Raji (cell line): ENCODE measurements at regions not wholly inside any gene's neighbourhood (a gene's known extent, or its start where the extent isn't known, plus 50 kb on each side); places are given as distances from the start of the nearest gene placed in this dataset.

ENCODE experiments used
- POLR2A ChIP-seq: IDR thresholded peaks from 2 replicates; pipeline ENCODE4 v1.6.1; 2011; ENCODE audit warnings: low read depth, low read length, control low read depth; ENCODE audit not compliant: insufficient read depth

DNA sequence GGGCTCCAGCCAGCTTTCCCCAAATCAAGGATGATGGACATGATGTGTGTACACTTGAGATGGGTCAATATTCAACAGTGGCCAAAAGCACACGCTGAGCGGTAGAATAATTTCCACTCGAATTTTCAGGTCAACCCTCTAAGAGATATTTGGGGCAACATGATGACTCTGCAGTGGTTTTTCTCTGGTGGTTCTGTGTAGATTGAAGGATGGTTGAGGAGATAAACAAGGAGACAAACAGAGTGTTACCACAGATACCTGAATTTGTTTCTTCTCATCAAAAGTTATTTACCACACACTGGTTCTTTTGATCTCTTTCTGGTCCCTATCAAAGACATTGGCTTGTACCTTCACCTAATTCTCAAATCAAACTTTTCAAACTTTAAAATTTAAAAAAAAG, 242.0 kb downstream of the ETS1 start:
- TF ChIP-seq POLR2A = no peak

GRCh38 chr11:128343870-128344269, 243.5 kb downstream of the ETS1 start:
- no peak for TF ChIP-seq POLR2A

DNA sequence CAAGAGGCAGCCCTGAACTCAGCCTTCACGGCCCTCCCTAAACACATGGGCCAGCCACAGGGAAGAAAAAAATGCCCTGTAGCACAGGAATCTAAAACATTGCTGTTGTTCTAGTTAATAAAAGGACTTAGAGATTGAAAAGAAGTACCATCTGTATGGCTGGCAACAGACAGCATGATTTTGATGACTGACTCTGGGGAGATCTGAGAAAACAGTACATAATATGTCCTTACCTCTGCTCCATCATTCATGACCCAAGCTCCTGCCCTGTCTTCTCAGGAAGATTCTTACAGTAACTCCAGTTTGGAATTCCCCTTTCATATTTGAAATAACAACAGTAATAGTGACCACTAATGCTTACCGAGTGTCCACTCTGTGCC, 244.2 kb downstream of the ETS1 start:
- no peak for TF ChIP-seq POLR2A

DNA sequence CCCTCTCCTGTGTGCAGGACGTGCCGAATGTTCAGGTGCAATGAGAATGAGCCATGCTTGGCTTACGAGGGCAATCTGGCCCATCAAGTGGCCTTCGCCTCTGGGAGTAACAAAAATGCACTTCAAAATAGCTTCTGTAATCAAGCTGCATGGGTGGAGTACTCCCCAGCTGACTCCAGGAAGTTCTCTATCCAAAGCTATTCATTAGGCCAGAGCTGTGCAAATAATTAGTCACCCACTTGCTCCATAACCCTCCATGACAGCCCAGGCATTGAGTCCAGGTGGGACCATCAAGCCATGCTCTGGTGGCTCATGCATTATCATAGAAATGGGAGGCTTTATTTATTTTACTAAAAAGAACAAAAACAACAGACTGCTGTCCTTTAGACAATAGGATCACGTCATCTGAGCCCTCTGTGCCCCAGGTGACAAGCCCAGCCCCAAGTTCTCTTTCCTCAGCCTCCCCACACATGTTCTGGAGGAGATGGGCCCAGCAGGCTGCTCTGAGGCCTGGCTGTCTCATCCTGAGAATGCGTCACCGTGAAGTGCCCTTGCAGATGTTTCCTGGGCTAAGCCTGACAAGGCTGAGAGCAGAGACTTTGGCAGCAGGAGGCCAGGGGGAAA, 244.7 kb downstream of the ETS1 start:
- no peak for TF ChIP-seq POLR2A

- no peak for TF ChIP-seq POLR2A
Observed at GRCh38 chr11:128341280-128342248, 245.8 kb downstream of the ETS1 start.

GRCh38 chr11:128339792-128340191, 247.6 kb downstream of the ETS1 start:
- no peak for TF ChIP-seq POLR2A

GRCh38 chr11:128338811-128339210, 248.5 kb downstream of the ETS1 start:
- TF ChIP-seq POLR2A = no peak

- no peak for TF ChIP-seq POLR2A
Observed at GRCh38 chr11:128336203-128336602, 251.2 kb downstream of the ETS1 start.

- no peak for TF ChIP-seq POLR2A
Observed at GRCh38 chr11:128335729-128336128, 251.6 kb downstream of the ETS1 start.

DNA sequence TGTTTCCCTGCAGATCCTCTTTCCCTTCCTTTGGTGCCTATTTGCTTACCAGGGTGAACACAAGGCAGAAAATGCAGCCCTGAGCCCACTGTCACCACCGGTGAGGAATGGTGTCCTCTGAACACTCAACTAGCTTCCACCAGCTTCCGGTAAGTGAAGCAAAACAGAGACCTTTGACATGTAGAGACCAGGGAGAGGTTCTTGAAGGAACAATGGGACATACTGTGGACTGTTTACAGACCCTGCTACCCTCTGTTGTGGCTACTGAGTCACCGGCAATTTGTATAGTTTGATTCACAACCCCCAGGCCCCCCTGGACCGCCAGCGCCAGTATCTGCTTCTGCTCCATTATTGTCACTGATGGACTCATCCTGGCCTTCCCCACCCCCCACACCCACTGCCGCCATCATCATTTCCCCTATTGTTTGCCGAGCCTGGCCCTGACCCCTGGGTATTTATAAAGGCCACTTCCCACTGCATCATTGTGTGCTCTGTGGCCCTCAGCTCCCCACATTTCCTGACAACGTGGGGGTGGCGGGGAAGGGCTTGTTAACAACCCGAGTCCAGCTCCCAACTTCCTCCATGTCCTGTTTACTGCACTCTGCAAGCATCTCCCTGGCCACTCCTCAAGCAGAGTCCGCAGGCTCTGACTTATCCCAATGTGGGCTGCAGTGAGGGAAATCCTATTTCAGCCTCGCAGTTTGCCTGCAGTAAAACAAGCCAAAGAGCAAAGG, 252.9 kb downstream of the ETS1 start:
- no peak for TF ChIP-seq POLR2A

- TF ChIP-seq POLR2A = no peak
Observed at GRCh38 chr11:128331317-128331716, 256.0 kb downstream of the ETS1 start.

DNA sequence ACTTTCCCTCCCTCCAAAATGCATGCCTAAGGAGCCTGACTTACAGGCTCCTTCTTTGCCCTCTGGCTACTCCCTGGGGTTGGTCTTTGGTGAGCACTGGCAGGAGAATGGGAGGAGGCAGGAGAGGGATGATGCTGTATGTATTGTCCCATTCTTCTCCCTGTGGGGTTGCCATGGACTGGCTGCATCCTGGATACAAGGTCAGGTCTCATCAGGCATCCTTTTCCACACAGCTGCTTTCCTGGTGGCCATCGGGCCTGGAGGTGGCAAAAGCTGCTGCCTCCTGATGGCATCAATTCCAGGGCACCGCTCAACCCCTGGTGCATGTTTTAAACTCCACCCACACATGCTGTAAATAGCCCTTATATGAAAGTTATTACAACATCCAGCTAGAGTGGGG, 257.2 kb downstream of the ETS1 start:
- no peak for TF ChIP-seq POLR2A

- TF ChIP-seq POLR2A = no peak
Observed at GRCh38 chr11:128328955-128329551, 258.3 kb downstream of the ETS1 start.

- no peak for TF ChIP-seq POLR2A
Observed at GRCh38 chr11:128327274-128327673, 260.1 kb downstream of the ETS1 start.

DNA sequence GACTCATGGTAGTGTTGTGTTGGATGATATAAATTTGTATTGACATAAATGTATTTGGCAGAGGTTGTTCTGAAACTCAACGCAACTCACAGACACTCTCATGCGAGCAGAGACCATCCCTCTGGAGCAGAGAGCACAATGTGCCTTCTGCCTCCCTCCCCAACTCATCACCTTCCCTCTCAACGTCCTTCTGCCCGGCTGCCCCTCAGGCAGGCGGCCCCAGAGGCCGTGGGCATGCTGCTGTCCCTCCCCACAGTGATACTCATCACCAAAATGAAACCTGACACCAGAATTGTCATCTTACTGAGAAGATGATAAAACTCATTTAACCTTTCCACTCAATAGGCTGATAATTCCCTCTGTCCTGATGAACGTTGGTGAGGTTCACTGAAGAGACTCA, 260.6 kb downstream of the ETS1 start:
- TF ChIP-seq POLR2A = no peak

DNA sequence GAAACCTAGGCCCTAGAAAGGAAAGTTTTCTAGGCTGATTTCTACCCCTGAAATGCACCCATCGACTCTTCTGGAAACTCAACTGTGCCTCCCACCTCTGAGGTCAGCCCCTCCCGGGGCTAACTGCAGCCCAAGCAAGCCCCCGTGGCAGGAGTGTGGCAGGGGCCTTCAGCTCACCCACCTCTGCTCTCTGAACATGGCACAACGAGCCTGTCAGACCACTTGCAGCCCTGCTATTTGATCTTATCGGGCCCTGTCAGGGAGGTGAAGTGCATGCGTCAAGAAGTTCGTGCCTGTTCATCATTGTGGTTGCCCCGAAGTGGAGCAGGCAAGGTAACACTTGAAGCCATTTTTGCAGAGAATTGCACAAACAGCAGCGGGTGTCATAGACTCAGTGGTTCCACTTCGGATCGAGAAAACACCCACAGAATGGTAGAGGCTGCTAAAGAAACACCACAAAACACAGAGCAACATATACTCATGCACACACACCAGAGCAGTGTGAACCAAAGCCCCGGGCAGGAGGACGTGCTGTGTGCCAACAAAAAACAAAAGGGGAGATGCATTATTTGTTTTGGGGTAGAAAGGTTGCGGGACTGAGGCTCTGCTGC, 262.7 kb downstream of the ETS1 start:
- TF ChIP-seq POLR2A = no peak

- no peak for TF ChIP-seq POLR2A
Observed at GRCh38 chr11:128324051-128324481, 263.3 kb downstream of the ETS1 start.
